T-helper 1 cell treated with Interleukin-12 subunit alpha and Interleukin-12 subunit beta and Interleukin-4 antibody, amounts not matched to agents 30 ng/mL and 1 ng/mL, for 36 hours (primary cell): ENCODE measurements at regions not wholly inside any gene's neighbourhood (a gene's known extent, or its start where the extent isn't known, plus 50 kb on each side); places are given as distances from the start of the nearest gene placed in this dataset.

Experiments
- intact Hi-C: fragments of 100-400 bp; cut with micrococcal nuclease; formaldehyde crosslinking; loops from one replicate; pipeline ENCODE4 v1.15.1; 2024

DNA sequence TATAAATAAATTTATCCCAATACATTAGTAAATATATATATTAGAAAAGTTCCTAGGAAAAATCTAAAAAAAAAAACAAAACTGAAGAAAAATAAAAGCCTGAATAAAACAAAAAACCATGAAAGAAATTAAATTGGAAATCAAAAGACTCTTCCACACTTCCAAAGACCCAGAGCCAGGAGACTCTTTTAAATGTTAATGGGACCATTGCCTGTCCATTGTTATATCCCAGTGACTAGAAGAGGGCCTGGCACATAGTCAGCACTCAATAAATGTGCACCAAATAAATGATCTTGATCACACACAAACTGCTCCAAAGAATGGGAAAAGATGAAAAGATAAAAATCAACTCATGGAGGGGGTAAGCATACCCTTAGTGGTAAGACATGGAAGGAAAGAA is 51.3 kb upstream of the CLDN18 start:
- intact Hi-C loops, result no loop called here
